SH-SY5Y (cell line): ENCODE measurements at regions not wholly inside any gene's neighbourhood (a gene's known extent, or its start where the extent isn't known, plus 50 kb on each side); places are given as distances from the start of the nearest gene placed in this dataset.

Experiments
- GATA2 ChIP-seq: IDR thresholded peaks from 2 replicates; pipeline ENCODE4 v1.6.1; 2011; ENCODE audit warnings: mild to moderate bottlenecking, low read depth, low read length
- GATA3 ChIP-seq: IDR thresholded peaks from 2 replicates; pipeline ENCODE4 v1.6.1; 2011; ENCODE audit warnings: low read depth, mild to moderate bottlenecking, low read length, moderate library complexity

- TF ChIP-seq GATA2 (no peak), GATA3 (no peak)
Observed at GRCh38 chr1:218750216-218750970, 405.3 kb downstream of the TGFB2 start.
